H1 (cell line): ENCODE measurements at regions not wholly inside any gene's neighbourhood (a gene's known extent, or its start where the extent isn't known, plus 50 kb on each side); places are given as distances from the start of the nearest gene placed in this dataset.

Source experiments
- POLR2A ChIP-seq, 2 experiments: IDR thresholded peaks; 1 replicate in 1 of 2; 2 replicates in 1 of 2; pipeline ENCODE4 v1.6.1; 2011; ENCODE audit warnings: low read depth in 2 of 2, low read length in 2 of 2, mild to moderate bottlenecking in 2 of 2; ENCODE audit errors: control extremely low read depth in 1 of 2
- TF ChIP-seq, protein P1 (sequence below), 3 experiments: IDR thresholded peaks; 1 replicate in 2 of 3; 2 replicates in 1 of 3; pipeline versions ENCODE4 v1.5.1 to v1.6.1; 2011; ENCODE audit warnings: low read length in 3 of 3, mild to moderate bottlenecking in 3 of 3, inconsistent platforms in 2 of 3, low read depth in 1 of 3, moderate library complexity in 1 of 3; ENCODE audit not compliant: insufficient read depth in 1 of 3; ENCODE audit errors: control extremely low read depth in 1 of 3

DNA sequence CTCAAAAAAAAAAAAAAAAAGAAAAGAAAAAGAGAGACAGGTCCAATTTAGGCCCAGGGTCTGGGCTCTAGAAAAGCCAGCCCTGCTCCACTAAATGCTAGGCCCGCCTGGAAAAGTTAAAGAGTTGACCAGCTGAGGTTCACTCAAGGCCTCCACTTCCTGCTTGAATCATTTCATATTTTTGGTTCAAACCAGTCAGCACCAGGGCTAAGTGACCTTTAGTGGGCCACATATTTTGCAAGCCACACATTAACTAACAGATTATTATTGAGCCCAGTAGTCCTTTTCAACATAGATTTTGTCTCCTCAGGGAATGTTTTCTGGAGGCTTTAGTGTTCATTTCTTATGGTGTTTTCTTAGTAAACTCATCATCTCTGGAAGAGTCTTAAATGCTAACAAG, 156.6 kb downstream of the TLR4 start:
- TF ChIP-seq, protein P1, sequence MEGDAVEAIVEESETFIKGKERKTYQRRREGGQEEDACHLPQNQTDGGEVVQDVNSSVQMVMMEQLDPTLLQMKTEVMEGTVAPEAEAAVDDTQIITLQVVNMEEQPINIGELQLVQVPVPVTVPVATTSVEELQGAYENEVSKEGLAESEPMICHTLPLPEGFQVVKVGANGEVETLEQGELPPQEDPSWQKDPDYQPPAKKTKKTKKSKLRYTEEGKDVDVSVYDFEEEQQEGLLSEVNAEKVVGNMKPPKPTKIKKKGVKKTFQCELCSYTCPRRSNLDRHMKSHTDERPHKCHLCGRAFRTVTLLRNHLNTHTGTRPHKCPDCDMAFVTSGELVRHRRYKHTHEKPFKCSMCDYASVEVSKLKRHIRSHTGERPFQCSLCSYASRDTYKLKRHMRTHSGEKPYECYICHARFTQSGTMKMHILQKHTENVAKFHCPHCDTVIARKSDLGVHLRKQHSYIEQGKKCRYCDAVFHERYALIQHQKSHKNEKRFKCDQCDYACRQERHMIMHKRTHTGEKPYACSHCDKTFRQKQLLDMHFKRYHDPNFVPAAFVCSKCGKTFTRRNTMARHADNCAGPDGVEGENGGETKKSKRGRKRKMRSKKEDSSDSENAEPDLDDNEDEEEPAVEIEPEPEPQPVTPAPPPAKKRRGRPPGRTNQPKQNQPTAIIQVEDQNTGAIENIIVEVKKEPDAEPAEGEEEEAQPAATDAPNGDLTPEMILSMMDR (IDR thresholded peaks at IDR 0.05; ENCODE audit: control extremely low read depth in 1 of 3, insufficient read depth in 1 of 3, low read depth in 1 of 3, low read length in 3 of 3): no peak
- TF ChIP-seq POLR2A (IDR thresholded peaks at IDR 0.05; ENCODE audit: control extremely low read depth in 1 of 2, low read depth in 2 of 2, low read length in 2 of 2): no peak
